ENCODE measurements at regions not wholly inside any gene's neighbourhood (a gene's known extent, or its start where the extent isn't known, plus 50 kb on each side); places are given as distances from the start of the nearest gene placed in this dataset.

- Histone ChIP-seq H3K4me3 (no peak overlapping the region), H3K27me3 (ENCODE audit: low read depth) (no peaks in the 10 kb centered on the region), H3K36me3 (no peaks in the 10 kb centered on the region), H3K27ac (no peak overlapping the region), H3K4me1 (peaks cover 19% of the 10 kb centered on the region), H3K9me3 (no peaks in the 10 kb centered on the region)
- intact Hi-C loops (cut with DNase I) = no loop called here
- DNase-seq (no peak), ATAC-seq (no peak)
- TF ChIP-seq CTCF (IDR thresholded peaks at IDR 0.05) = no peak
Observed at GRCh38 chr3:107061466-107061865, 315.8 kb upstream of the CCDC54 start.

- Histone ChIP-seq H3K27me3 (ENCODE audit: low read depth) (no peaks in the 10 kb centered on the region), H3K9me3 (no peaks in the 10 kb centered on the region), H3K4me1 (peaks cover 19% of the 10 kb centered on the region), H3K27ac (no peak overlapping the region), H3K36me3 (no peaks in the 10 kb centered on the region), H3K4me3 (no peak overlapping the region)
- ATAC-seq (no peak), DNase-seq (no peak)
- intact Hi-C loops (cut with DNase I) = no loop called here
- TF ChIP-seq CTCF (IDR thresholded peaks at IDR 0.05) = no peak
Observed at GRCh38 chr3:107062310-107062709, 314.9 kb upstream of the CCDC54 start.

GRCh38 chr3:107062787-107063186 lies 314.5 kb upstream of the CCDC54 start:
- no peak for TF ChIP-seq CTCF (IDR thresholded peaks at IDR 0.05)
- H3K27me3 ChIP-seq (ENCODE audit: low read depth) = no peaks in the 10 kb centered on the region
- ATAC-seq = no peak
- H3K4me3 ChIP-seq = no peak overlapping the region
- intact Hi-C loops (cut with DNase I) = no loop called here
- H3K9me3 ChIP-seq = no peaks in the 10 kb centered on the region
- H3K36me3 ChIP-seq = no peaks in the 10 kb centered on the region
- H3K27ac ChIP-seq = no peak overlapping the region
- DNase-seq = no peak
- H3K4me1 ChIP-seq = peaks cover 19% of the 10 kb centered on the region

GRCh38 chr3:107063351-107063750 lies 313.9 kb upstream of the CCDC54 start:
- H3K27ac ChIP-seq = no peak overlapping the region
- no peaks in the 10 kb centered on the region for H3K36me3 ChIP-seq
- intact Hi-C loops (cut with DNase I) = no loop called here
- TF ChIP-seq CTCF (IDR thresholded peaks at IDR 0.05) = no peak
- no peak overlapping the region for H3K4me3 ChIP-seq
- DNase-seq (no peak), ATAC-seq (no peak)
- no peaks in the 10 kb centered on the region for H3K27me3 ChIP-seq (ENCODE audit: low read depth)
- no peaks in the 10 kb centered on the region for H3K9me3 ChIP-seq
- peaks cover 19% of the 10 kb centered on the region for H3K4me1 ChIP-seq

GRCh38 chr3:107064405-107065060 lies 312.7 kb upstream of the CCDC54 start:
- Histone ChIP-seq H3K36me3 (no peaks in the 10 kb centered on the region), H3K27me3 (ENCODE audit: low read depth) (no peaks in the 10 kb centered on the region), H3K9me3 (no peaks in the 10 kb centered on the region), H3K4me1 (peaks cover 19% of the 10 kb centered on the region), H3K4me3 (no peak overlapping the region), H3K27ac (no peak overlapping the region)
- intact Hi-C loops (cut with DNase I) = no loop called here
- TF ChIP-seq CTCF (IDR thresholded peaks at IDR 0.05) = peak; percentile 80
- DNase-seq (no peak), ATAC-seq (peak; percentile 80 to 83)

Data from lower lobe of right lung (tissue), 2 donors.